ENCODE measurements at regions not wholly inside any gene's neighbourhood (a gene's known extent, or its start where the extent isn't known, plus 50 kb on each side); places are given as distances from the start of the nearest gene placed in this dataset.

GRCh38 chr7:26043801-26044200 is 108.2 kb upstream of the NFE2L3 start:
- TF ChIP-seq, protein P1, sequence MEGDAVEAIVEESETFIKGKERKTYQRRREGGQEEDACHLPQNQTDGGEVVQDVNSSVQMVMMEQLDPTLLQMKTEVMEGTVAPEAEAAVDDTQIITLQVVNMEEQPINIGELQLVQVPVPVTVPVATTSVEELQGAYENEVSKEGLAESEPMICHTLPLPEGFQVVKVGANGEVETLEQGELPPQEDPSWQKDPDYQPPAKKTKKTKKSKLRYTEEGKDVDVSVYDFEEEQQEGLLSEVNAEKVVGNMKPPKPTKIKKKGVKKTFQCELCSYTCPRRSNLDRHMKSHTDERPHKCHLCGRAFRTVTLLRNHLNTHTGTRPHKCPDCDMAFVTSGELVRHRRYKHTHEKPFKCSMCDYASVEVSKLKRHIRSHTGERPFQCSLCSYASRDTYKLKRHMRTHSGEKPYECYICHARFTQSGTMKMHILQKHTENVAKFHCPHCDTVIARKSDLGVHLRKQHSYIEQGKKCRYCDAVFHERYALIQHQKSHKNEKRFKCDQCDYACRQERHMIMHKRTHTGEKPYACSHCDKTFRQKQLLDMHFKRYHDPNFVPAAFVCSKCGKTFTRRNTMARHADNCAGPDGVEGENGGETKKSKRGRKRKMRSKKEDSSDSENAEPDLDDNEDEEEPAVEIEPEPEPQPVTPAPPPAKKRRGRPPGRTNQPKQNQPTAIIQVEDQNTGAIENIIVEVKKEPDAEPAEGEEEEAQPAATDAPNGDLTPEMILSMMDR (IDR thresholded peaks at IDR 0.05; ENCODE audit: borderline replicate concordance, extremely low read depth, low read length, poor library complexity, severe bottlenecking), result no peak
- TF ChIP-seq EZH2 (IDR thresholded peaks at IDR 0.05; ENCODE audit: borderline replicate concordance, low read depth, low read length, severe bottlenecking), result no peak
- peaks cover 14% of the 10 kb centered on the region for H3K27me3 ChIP-seq (ENCODE audit: insufficient read depth, low read length, poor library complexity)
- H3K27ac ChIP-seq (ENCODE audit: low read length), result no peak overlapping the region
- no peaks in the 10 kb centered on the region for H3K9me3 ChIP-seq (ENCODE audit: insufficient read depth, low read length, severe bottlenecking)
- no peak overlapping the region for H2AFZ ChIP-seq (ENCODE audit: low read depth, low read length)
- DNase-seq (no peak), ATAC-seq (ENCODE audit: insufficient read depth, low read depth) (no peak)
- no peaks in the 10 kb centered on the region for H4K20me1 ChIP-seq (ENCODE audit: insufficient read depth, low read length)
- no peaks in the 10 kb centered on the region for H3K79me2 ChIP-seq (ENCODE audit: insufficient read depth, low read length)
- H3K36me3 ChIP-seq (ENCODE audit: insufficient read depth, low read length), result no peaks in the 10 kb centered on the region
- H3K4me3 ChIP-seq (ENCODE audit: low read depth in 1 of 2, low read length in 2 of 2), result no peak overlapping the region
- H3K4me1 ChIP-seq (ENCODE audit: insufficient read depth, low read length), result peaks cover 2% of the 10 kb centered on the region; the same call in 1 of the 2 replicates
- H3K4me2 ChIP-seq (ENCODE audit: insufficient read depth, low read length), result no peak overlapping the region
- H3K9ac ChIP-seq (ENCODE audit: low read depth, low read length), result no peak overlapping the region

DNA sequence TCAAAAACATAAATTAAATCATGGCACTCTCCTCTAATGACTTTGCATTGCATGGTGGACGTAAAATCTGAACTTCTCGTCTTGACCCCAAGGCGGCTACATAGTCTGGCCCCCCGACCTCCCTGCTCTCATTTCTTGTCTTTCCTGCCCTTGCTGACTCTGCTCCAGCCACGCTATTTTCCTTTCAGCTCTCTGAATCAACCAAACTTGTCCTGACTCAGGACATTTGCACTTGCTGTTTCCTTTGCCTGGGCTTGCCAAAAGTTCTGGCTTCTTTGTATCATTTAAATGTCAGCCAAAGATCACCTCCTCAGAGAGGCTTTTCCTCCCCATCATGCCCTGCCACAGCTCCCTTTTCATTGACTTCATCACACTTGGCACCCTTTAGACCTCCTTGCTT is 107.7 kb upstream of the NFE2L3 start:
- H3K27me3 ChIP-seq (ENCODE audit: insufficient read depth, low read length, poor library complexity), result peaks cover 14% of the 10 kb centered on the region
- H3K79me2 ChIP-seq (ENCODE audit: insufficient read depth, low read length), result no peaks in the 10 kb centered on the region

DNA sequence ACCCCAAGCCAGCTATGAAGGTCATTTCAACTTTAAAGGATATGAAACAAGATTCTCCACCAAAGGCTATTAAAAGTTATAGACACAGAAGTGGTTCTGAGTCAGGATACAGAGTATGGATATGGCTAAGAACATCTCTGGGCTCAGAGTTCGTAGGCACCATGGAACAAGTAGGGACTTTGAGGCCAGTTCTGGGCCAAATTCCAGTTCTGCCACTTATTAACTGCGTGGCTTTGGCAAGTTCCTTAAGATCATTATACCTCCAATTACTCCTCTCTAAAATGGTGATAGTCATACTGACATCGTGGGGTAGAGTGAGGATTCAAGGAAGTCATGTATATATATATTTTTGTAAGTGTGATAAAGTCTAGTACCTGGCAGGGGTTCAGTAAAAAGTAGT is 105.8 kb upstream of the NFE2L3 start:
- H3K27me3 ChIP-seq (ENCODE audit: insufficient read depth, low read length, poor library complexity), result peaks cover 6% of the 10 kb centered on the region
- no peaks in the 10 kb centered on the region for H3K79me2 ChIP-seq (ENCODE audit: insufficient read depth, low read length)
- ATAC-seq (ENCODE audit: insufficient read depth, low read depth) (no peak), DNase-seq (no peak)
- TF ChIP-seq, protein P1 (IDR thresholded peaks at IDR 0.05; ENCODE audit: borderline replicate concordance, extremely low read depth, low read length, poor library complexity, severe bottlenecking), result no peak
- no peak for TF ChIP-seq EZH2 (IDR thresholded peaks at IDR 0.05; ENCODE audit: borderline replicate concordance, low read depth, low read length, severe bottlenecking)
- no peaks in the 10 kb centered on the region for H3K36me3 ChIP-seq (ENCODE audit: insufficient read depth, low read length)
- no peaks in the 10 kb centered on the region for H3K9me3 ChIP-seq (ENCODE audit: insufficient read depth, low read length, severe bottlenecking)
- no peak overlapping the region for H3K9ac ChIP-seq (ENCODE audit: low read depth, low read length)
- no peak overlapping the region for H3K4me3 ChIP-seq (ENCODE audit: low read depth in 1 of 2, low read length in 2 of 2)
- no peaks in the 10 kb centered on the region for H4K20me1 ChIP-seq (ENCODE audit: insufficient read depth, low read length)
- H3K4me2 ChIP-seq (ENCODE audit: insufficient read depth, low read length), result no peak overlapping the region
- H3K4me1 ChIP-seq (ENCODE audit: insufficient read depth, low read length), result peaks cover 2% of the 10 kb centered on the region; the same call in 1 of the 2 replicates
- H2AFZ ChIP-seq (ENCODE audit: low read depth, low read length), result no peak overlapping the region
- H3K27ac ChIP-seq (ENCODE audit: low read length), result no peak overlapping the region

More for the DNA sequence above, 107.7 kb upstream of the NFE2L3 start:
- Histone ChIP-seq H3K4me1 (ENCODE audit: insufficient read depth, low read length) (peaks cover 2% of the 10 kb centered on the region; the same call in 1 of the 2 replicates), H4K20me1 (ENCODE audit: insufficient read depth, low read length) (no peaks in the 10 kb centered on the region), H3K4me3 (ENCODE audit: low read depth in 1 of 2, low read length in 2 of 2) (no peak overlapping the region), H3K27ac (ENCODE audit: low read length) (no peak overlapping the region), H3K9me3 (ENCODE audit: insufficient read depth, low read length, severe bottlenecking) (no peaks in the 10 kb centered on the region), H3K4me2 (ENCODE audit: insufficient read depth, low read length) (no peak overlapping the region), H2AFZ (ENCODE audit: low read depth, low read length) (no peak overlapping the region), H3K36me3 (ENCODE audit: insufficient read depth, low read length) (no peaks in the 10 kb centered on the region), H3K9ac (ENCODE audit: low read depth, low read length) (no peak overlapping the region)
- ATAC-seq (ENCODE audit: insufficient read depth, low read depth) (no peak), DNase-seq (no peak)
- TF ChIP-seq, protein P1 (IDR thresholded peaks at IDR 0.05; ENCODE audit: borderline replicate concordance, extremely low read depth, low read length, poor library complexity, severe bottlenecking), result no peak
- TF ChIP-seq EZH2 (IDR thresholded peaks at IDR 0.05; ENCODE audit: borderline replicate concordance, low read depth, low read length, severe bottlenecking), result no peak

DNA sequence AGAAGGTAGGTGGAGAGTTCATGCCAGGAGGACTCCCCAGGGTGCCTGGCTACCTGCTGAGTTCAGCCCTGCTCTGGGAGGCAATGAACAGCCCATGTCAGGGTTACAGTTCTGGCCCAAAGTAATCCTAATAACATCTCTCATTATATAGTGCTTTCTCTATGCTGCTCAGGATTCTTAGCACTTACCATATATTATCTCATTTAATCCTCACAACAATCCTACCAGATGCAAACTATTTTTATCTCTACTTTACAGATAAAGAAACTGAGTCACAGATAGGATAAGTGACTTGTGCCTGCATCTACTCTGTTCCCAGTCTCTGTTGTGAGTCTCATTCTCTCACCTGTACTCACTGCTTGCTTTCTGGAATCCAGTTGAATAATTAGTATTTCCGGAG is 105.1 kb upstream of the NFE2L3 start:
- no peak overlapping the region for H3K4me3 ChIP-seq (ENCODE audit: low read depth in 1 of 2, low read length in 2 of 2)
- no peak overlapping the region for H3K4me2 ChIP-seq (ENCODE audit: insufficient read depth, low read length)
- no peak overlapping the region for H3K9ac ChIP-seq (ENCODE audit: low read depth, low read length)
- no peak for TF ChIP-seq EZH2 (IDR thresholded peaks at IDR 0.05; ENCODE audit: borderline replicate concordance, low read depth, low read length, severe bottlenecking)
- TF ChIP-seq, protein P1 (IDR thresholded peaks at IDR 0.05; ENCODE audit: borderline replicate concordance, extremely low read depth, low read length, poor library complexity, severe bottlenecking), result no peak
- no peaks in the 10 kb centered on the region for H4K20me1 ChIP-seq (ENCODE audit: insufficient read depth, low read length)
- H3K27me3 ChIP-seq (ENCODE audit: insufficient read depth, low read length, poor library complexity), result peaks cover 6% of the 10 kb centered on the region
- H3K9me3 ChIP-seq (ENCODE audit: insufficient read depth, low read length, severe bottlenecking), result no peaks in the 10 kb centered on the region
- H2AFZ ChIP-seq (ENCODE audit: low read depth, low read length), result no peak overlapping the region
- ATAC-seq (ENCODE audit: insufficient read depth, low read depth) (no peak), DNase-seq (no peak)
- no peak overlapping the region for H3K27ac ChIP-seq (ENCODE audit: low read length)
- H3K4me1 ChIP-seq (ENCODE audit: insufficient read depth, low read length), result peaks cover 2% of the 10 kb centered on the region; the same call in 1 of the 2 replicates
- no peaks in the 10 kb centered on the region for H3K79me2 ChIP-seq (ENCODE audit: insufficient read depth, low read length)
- no peaks in the 10 kb centered on the region for H3K36me3 ChIP-seq (ENCODE audit: insufficient read depth, low read length)
